ENCODE measurements at regions not wholly inside any gene's neighbourhood (a gene's known extent, or its start where the extent isn't known, plus 50 kb on each side); places are given as distances from the start of the nearest gene placed in this dataset.

DNA sequence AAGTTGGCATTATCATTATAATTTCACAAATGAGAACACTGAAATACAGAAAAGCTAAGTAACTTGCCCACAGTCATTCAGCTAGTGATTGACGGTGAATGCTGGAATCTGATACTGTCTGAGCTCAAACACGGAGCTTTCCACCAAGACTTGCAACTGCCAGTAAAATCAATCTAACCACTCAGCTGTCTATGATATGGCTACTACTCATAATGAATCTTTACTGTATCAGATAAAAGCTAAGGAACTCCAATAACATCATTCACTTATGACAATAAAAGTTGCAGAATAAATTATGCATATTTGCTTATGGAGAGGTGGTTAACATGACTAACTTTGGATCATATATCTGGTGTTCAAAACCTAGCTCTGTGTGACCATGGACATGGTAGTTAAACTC lies 279.4 kb upstream of the NXPH2 start:
- FAIRE-seq (no peak), DNase-seq (ENCODE audit: low read depth) (no peak)
- Histone ChIP-seq H3K27me3 (ENCODE audit: control insufficient read depth, insufficient read depth, low read length) (no peaks in the 10 kb centered on the region), H3K4me3 (ENCODE audit: low read depth, low read length) (no peak overlapping the region), H3K36me3 (ENCODE audit: control insufficient read depth, insufficient read depth, low read length) (no peaks in the 10 kb centered on the region)
- TF ChIP-seq, protein P1, sequence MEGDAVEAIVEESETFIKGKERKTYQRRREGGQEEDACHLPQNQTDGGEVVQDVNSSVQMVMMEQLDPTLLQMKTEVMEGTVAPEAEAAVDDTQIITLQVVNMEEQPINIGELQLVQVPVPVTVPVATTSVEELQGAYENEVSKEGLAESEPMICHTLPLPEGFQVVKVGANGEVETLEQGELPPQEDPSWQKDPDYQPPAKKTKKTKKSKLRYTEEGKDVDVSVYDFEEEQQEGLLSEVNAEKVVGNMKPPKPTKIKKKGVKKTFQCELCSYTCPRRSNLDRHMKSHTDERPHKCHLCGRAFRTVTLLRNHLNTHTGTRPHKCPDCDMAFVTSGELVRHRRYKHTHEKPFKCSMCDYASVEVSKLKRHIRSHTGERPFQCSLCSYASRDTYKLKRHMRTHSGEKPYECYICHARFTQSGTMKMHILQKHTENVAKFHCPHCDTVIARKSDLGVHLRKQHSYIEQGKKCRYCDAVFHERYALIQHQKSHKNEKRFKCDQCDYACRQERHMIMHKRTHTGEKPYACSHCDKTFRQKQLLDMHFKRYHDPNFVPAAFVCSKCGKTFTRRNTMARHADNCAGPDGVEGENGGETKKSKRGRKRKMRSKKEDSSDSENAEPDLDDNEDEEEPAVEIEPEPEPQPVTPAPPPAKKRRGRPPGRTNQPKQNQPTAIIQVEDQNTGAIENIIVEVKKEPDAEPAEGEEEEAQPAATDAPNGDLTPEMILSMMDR (IDR thresholded peaks at IDR 0.05; ENCODE audit: insufficient read depth, low read length, severe bottlenecking) = no peak

DNA sequence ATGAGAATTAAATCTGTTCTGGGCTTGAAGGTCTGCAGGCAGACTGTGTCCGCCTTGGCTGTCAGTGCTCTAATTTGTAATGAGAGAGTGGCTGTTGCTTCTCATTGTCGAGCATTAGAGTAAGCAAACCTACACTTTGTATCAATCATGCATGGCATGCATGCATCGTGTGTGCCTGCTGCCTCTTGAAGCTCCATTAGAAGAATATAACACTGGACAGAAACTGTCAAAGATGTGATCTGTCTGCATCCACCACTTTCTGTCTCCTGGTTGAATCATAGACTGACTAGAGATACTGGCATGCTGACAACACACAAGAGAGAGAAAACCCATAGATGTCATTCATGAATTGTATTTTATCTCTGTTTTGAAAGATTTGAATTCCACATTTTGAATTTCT lies 275.0 kb upstream of the NXPH2 start:
- H3K4me3 ChIP-seq (ENCODE audit: low read depth, low read length) = no peak overlapping the region
- TF ChIP-seq, protein P1 (IDR thresholded peaks at IDR 0.05; ENCODE audit: insufficient read depth, low read length, severe bottlenecking) = no peak
- no peak for FAIRE-seq
- H3K27me3 ChIP-seq (ENCODE audit: control insufficient read depth, insufficient read depth, low read length) = no peaks in the 10 kb centered on the region
- no peak for DNase-seq (ENCODE audit: low read depth)
- H3K36me3 ChIP-seq (ENCODE audit: control insufficient read depth, insufficient read depth, low read length) = no peaks in the 10 kb centered on the region

DNA sequence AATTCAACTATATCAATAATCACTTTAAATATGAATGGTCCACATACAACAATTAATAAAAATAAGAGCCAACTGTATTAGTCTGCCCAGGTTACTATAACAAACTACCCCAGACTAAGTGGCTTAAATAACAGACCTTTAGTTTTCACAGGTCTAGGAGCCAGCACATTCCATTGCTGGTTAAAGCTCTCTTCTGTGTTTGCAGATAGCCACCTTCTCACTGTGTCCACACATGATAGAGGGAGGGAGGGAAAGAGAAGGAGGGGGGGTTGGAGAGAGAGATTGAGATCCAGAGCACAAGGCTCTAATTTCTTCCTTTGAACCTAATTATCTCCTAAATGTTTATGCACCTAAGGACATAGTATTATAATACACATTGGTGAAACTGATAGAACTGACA lies 267.8 kb upstream of the NXPH2 start:
- DNase-seq (ENCODE audit: low read depth) (no peak), FAIRE-seq (no peak)
- no peaks in the 10 kb centered on the region for H3K27me3 ChIP-seq (ENCODE audit: control insufficient read depth, insufficient read depth, low read length)
- TF ChIP-seq, protein P1 (IDR thresholded peaks at IDR 0.05; ENCODE audit: insufficient read depth, low read length, severe bottlenecking) = no peak
- H3K36me3 ChIP-seq (ENCODE audit: control insufficient read depth, insufficient read depth, low read length) = no peaks in the 10 kb centered on the region
- no peak overlapping the region for H3K4me3 ChIP-seq (ENCODE audit: low read depth, low read length)

DNA sequence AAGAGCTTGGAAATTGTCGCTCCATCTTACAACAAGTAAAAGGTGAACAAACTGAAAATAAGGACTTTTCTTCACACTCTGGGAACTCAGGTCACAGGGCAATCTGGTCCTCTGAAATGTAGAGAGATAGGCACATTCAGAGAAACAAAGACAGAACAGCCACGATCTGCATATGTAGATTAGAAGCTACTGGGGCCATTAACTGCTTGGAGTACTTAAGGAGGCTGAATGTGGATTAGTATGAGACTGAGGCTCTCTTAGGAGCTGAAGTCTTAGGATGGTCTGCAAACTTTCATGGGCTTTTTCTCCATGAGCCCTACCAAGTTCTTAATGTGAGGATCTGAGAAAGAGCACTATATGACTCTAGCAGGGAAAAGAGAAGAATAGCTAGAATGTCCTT lies 265.3 kb upstream of the NXPH2 start:
- Histone ChIP-seq H3K27me3 (ENCODE audit: control insufficient read depth, insufficient read depth, low read length) (no peaks in the 10 kb centered on the region), H3K4me3 (ENCODE audit: low read depth, low read length) (no peak overlapping the region), H3K36me3 (ENCODE audit: control insufficient read depth, insufficient read depth, low read length) (no peaks in the 10 kb centered on the region)
- DNase-seq (ENCODE audit: low read depth) (no peak), FAIRE-seq (no peak)
- TF ChIP-seq, protein P1 (IDR thresholded peaks at IDR 0.05; ENCODE audit: insufficient read depth, low read length, severe bottlenecking) = no peak

DNA sequence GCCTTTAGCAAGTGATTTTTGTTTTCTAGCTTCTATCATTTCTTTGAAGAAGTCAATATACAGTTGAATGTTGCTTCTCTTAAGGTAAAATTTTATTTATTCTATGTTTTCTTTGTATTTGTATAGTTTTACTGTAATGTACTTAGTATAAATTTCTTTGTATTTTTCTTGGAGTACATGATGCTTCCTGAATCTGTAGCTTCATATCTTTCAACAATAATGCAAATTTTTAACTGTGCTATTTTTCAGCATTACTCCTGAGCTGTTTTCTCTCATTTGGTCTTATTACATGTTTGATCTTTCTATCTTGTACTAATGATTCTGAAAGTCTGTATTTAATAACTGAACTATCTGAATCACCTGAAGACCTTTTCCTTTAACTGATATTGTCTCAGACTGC lies 253.9 kb upstream of the NXPH2 start:
- FAIRE-seq (no peak), DNase-seq (ENCODE audit: low read depth) (no peak)
- Histone ChIP-seq H3K27me3 (ENCODE audit: control insufficient read depth, insufficient read depth, low read length) (no peaks in the 10 kb centered on the region), H3K4me3 (ENCODE audit: low read depth, low read length) (no peak overlapping the region), H3K36me3 (ENCODE audit: control insufficient read depth, insufficient read depth, low read length) (no peaks in the 10 kb centered on the region)
- TF ChIP-seq, protein P1 (IDR thresholded peaks at IDR 0.05; ENCODE audit: insufficient read depth, low read length, severe bottlenecking) = no peak

DNA sequence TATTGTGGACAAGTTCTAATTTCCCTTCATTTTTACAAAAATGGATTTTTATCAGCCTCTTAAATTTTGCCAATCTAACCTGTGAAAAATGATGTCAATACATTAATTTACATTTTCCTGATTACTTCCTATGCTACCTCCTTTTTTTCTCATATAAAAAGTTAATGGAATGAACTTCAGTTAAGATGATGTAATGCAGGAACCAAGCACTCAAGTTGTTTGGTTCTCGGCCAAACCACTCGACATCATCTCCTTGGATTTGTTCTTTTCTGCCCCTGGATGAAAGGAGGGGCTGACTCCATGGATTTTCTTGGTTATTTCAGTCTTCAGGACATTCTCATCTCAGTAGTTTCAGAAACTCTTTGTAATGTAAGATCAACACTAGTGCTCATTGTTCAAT lies 253.1 kb upstream of the NXPH2 start:
- Histone ChIP-seq H3K27me3 (ENCODE audit: control insufficient read depth, insufficient read depth, low read length) (no peaks in the 10 kb centered on the region), H3K36me3 (ENCODE audit: control insufficient read depth, insufficient read depth, low read length) (no peaks in the 10 kb centered on the region), H3K4me3 (ENCODE audit: low read depth, low read length) (no peak overlapping the region)
- DNase-seq (ENCODE audit: low read depth) (peak; percentile 55), FAIRE-seq (no peak)
- TF ChIP-seq, protein P1 (IDR thresholded peaks at IDR 0.05; ENCODE audit: insufficient read depth, low read length, severe bottlenecking) = no peak
